ENCODE measurements at regions not wholly inside any gene's neighbourhood (a gene's known extent, or its start where the extent isn't known, plus 50 kb on each side); places are given as distances from the start of the nearest gene placed in this dataset.

GRCh38 chr3:71974786-71975185 is 189.8 kb upstream of the PROK2 start:
- no peaks in the 10 kb centered on the region; a peak in 1 of 5 replicates for H3K9me3 Mint-ChIP-seq
- WGBS (ENCODE audit: extremely low coverage, insufficient read length, low lambda C conversion rate) = no CpG with 5 or more reads among the region's 3 CpGs
- no peak for DNase-seq

More at GRCh38 chr3:71974786-71975185, 189.8 kb upstream of the PROK2 start:
- no peak overlapping the region for H3K14ac ChIP-seq (ENCODE audit: insufficient read depth, low read length)
- H3K9me3 ChIP-seq (ENCODE audit: control insufficient read depth, low read depth, low read length) = no peaks in the 10 kb centered on the region
- H2BK12ac ChIP-seq (ENCODE audit: insufficient read length, low read depth, low read length) = no peak overlapping the region
- H2AFZ ChIP-seq (ENCODE audit: low read length) = no peak overlapping the region
- no peak overlapping the region for H3K27ac Mint-ChIP-seq
- H2BK15ac ChIP-seq (ENCODE audit: low read depth, low read length) = no peak overlapping the region
- no peak for TF ChIP-seq CTCF (conservative IDR thresholded peaks at IDR 0.05)
- no peak overlapping the region for H3K4me3 Mint-ChIP-seq
- no peak overlapping the region for H3K23ac ChIP-seq (ENCODE audit: insufficient read length, low read depth, low read length)
- H4K20me1 ChIP-seq (ENCODE audit: control insufficient read depth, insufficient read depth, insufficient read length) = no peaks in the 10 kb centered on the region
- no peak overlapping the region for H3K4me2 ChIP-seq (ENCODE audit: insufficient read depth, insufficient read length, low read length)
- H3K56ac ChIP-seq (ENCODE audit: insufficient read length, low read depth, low read length) = no peak overlapping the region
- H3K27me3 ChIP-seq (ENCODE audit: insufficient read depth, low read length) = no peaks in the 10 kb centered on the region
- no peak overlapping the region for H4K5ac ChIP-seq (ENCODE audit: insufficient read length, low read depth, low read length)
- H2AK5ac ChIP-seq (ENCODE audit: insufficient read length, low read length) = no peak overlapping the region
- no peak overlapping the region for H4K91ac ChIP-seq (ENCODE audit: insufficient read length, low read depth, low read length)
- H3K18ac ChIP-seq (ENCODE audit: insufficient read length, low read depth, low read length) = no peak overlapping the region
- H3K23me2 ChIP-seq (ENCODE audit: insufficient read length, low read depth, low read length, poor library complexity, severe bottlenecking) = no peaks in the 10 kb centered on the region
- H2BK5ac ChIP-seq (ENCODE audit: insufficient read length, low read length) = no peak overlapping the region
- no peaks in the 10 kb centered on the region for H3K79me2 ChIP-seq (ENCODE audit: insufficient read depth, low read length)
- H2BK120ac ChIP-seq (ENCODE audit: low read depth, low read length, poor library complexity, severe bottlenecking) = no peak overlapping the region
- no peaks in the 10 kb centered on the region for H3K4me1 ChIP-seq (ENCODE audit: insufficient read depth, low read length)
- peaks cover 2% of the 10 kb centered on the region; the same call in 1 of the 2 replicates for H3K27me3 Mint-ChIP-seq (ENCODE audit: low read depth)
- no peak overlapping the region for H3T11ph ChIP-seq (ENCODE audit: low read length)
- no peaks in the 10 kb centered on the region; a peak in 1 of 7 replicates for H3K36me3 Mint-ChIP-seq (ENCODE audit: insufficient read depth in 1 of 3, low read depth in 3 of 3)
- no peak overlapping the region for H3K27ac ChIP-seq (ENCODE audit: insufficient read length, low read depth, low read length)
- H4K8ac ChIP-seq (replicated peaks; ENCODE audit: insufficient read length, low read depth, low read length) = no peak overlapping the region
- H3K9ac ChIP-seq (ENCODE audit: extremely low read depth, insufficient read length, low read length) = no peak overlapping the region
- peaks cover 17 to 19% of the 10 kb centered on the region in 2 experiments for H3K4me1 Mint-ChIP-seq
- H3K4ac ChIP-seq (ENCODE audit: low read depth, low read length) = no peak overlapping the region
- H3K79me1 ChIP-seq (ENCODE audit: insufficient read depth, low read depth, low read length, poor library complexity, severe bottlenecking) = no peaks in the 10 kb centered on the region
- H2BK20ac ChIP-seq (ENCODE audit: low read depth, low read length, poor library complexity, severe bottlenecking) = no peak overlapping the region

All from H9 (cell line).